ENCODE measurements at regions not wholly inside any gene's neighbourhood (a gene's known extent, or its start where the extent isn't known, plus 50 kb on each side); places are given as distances from the start of the nearest gene placed in this dataset.
"Not testable (repeated sequence)": the region's sequence is repeated elsewhere in the genome, so short reads cannot be mapped to it uniquely, and the experiment has no call there.

GRCh38 chr2:6139142-6139541 is 447.0 kb downstream of the SOX11 start:
- no peak for DNase-seq (ENCODE audit: low read depth in 2 of 2)

- no peak for DNase-seq (ENCODE audit: low read depth in 2 of 2)
Observed at GRCh38 chr2:6139916-6140315, 447.7 kb downstream of the SOX11 start.

- no peak for DNase-seq (ENCODE audit: low read depth in 2 of 2)
Observed at GRCh38 chr2:6140509-6140908, 448.3 kb downstream of the SOX11 start.

GRCh38 chr2:6143812-6144211 is 451.6 kb downstream of the SOX11 start:
- no peak for DNase-seq (ENCODE audit: low read depth in 2 of 2)

- not testable (repeated sequence) for DNase-seq (ENCODE audit: low read depth in 2 of 2)
Observed at GRCh38 chr2:6147215-6147614, 455.0 kb downstream of the SOX11 start.

GRCh38 chr2:6148882-6149281 is 456.7 kb downstream of the SOX11 start:
- no peak for DNase-seq (ENCODE audit: low read depth in 2 of 2)

GRCh38 chr2:6159606-6160005 is 467.4 kb downstream of the SOX11 start:
- no peak for DNase-seq (ENCODE audit: low read depth in 2 of 2)

GRCh38 chr2:6163932-6164331 is 471.7 kb downstream of the SOX11 start:
- no peak for DNase-seq (ENCODE audit: low read depth in 2 of 2)

GRCh38 chr2:6164986-6165747 is 473.0 kb downstream of the SOX11 start:
- no peak for DNase-seq (ENCODE audit: low read depth in 2 of 2)

- DNase-seq (ENCODE audit: low read depth in 2 of 2), result no peak
Observed at GRCh38 chr2:6167592-6168138, 475.5 kb downstream of the SOX11 start.

GRCh38 chr2:6168485-6168884 is 476.3 kb downstream of the SOX11 start:
- no peak for DNase-seq (ENCODE audit: low read depth in 2 of 2)

GRCh38 chr2:6171294-6171693 is 479.1 kb downstream of the SOX11 start:
- no peak for DNase-seq (ENCODE audit: low read depth in 2 of 2)

- DNase-seq (ENCODE audit: low read depth in 2 of 2), result no peak
Observed at GRCh38 chr2:6177811-6178210, 485.6 kb downstream of the SOX11 start.

- DNase-seq (ENCODE audit: low read depth in 2 of 2), result no peak
Observed at GRCh38 chr2:6181525-6181924, 489.3 kb downstream of the SOX11 start.

GRCh38 chr2:6181926-6182325 is 489.7 kb downstream of the SOX11 start:
- DNase-seq (ENCODE audit: low read depth in 2 of 2), result no peak

GRCh38 chr2:6183226-6183625 is 491.0 kb downstream of the SOX11 start:
- no peak for DNase-seq (ENCODE audit: low read depth in 2 of 2)

- no peak for DNase-seq (ENCODE audit: low read depth in 2 of 2)
Observed at GRCh38 chr2:6184532-6185292, 492.5 kb downstream of the SOX11 start.

GRCh38 chr2:6186332-6187151 is 494.4 kb downstream of the SOX11 start:
- no peak for DNase-seq (ENCODE audit: low read depth in 2 of 2)

GRCh38 chr2:6196449-6196848 is 504.3 kb downstream of the SOX11 start:
- no peak for DNase-seq (ENCODE audit: low read depth in 2 of 2)

GRCh38 chr2:6198370-6198919 is 506.3 kb downstream of the SOX11 start:
- not testable (repeated sequence) for DNase-seq (ENCODE audit: low read depth in 2 of 2)

- no peak for DNase-seq (ENCODE audit: low read depth in 2 of 2)
Observed at GRCh38 chr2:6202756-6203155, 510.6 kb downstream of the SOX11 start.
